ENCODE measurements at regions not wholly inside any gene's neighbourhood (a gene's known extent, or its start where the extent isn't known, plus 50 kb on each side); places are given as distances from the start of the nearest gene placed in this dataset.

DNA sequence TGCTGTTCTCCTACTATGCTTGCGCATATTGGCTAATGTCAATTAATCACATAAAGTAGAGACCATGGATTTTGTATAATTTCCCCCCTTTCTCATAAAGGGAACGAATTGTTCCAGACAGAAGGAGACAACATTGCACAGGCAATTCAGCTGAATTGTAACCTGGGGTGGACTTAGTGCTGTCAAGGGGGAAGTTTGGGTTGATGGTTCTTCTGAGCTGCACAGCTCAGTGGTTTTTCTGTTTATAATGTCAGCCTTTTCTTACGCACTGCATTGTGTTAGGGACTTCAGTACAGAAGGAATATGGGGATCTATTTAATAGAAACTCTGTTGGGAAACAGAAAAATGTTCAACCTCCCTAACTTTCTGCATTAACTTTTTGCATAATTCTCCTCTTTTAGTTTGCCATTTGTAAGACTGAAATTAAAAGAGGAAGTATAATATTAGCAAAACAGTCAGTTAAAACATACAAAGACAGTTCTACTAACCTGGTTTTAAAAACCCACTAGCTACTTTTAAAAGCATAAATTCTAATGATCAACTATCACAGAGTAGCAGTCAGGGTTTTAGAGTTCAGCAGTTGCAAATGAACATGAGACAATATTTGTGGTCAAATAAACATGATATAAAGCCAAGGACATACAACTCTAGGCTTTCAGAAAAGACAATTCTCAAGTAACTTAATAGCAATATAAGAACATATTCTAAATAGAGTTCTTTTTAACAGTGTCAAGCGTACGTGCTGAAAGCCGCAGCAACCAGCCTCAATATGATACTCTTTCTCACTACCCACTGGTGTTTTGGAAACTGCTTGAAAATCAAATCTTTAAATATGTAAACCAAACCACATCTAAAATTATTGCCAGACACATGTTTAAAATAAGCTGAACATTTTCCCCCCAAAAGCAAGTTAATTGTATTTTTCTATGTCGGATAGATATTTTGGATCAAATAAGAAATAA, 393.0 kb downstream of the FSCB start:
- Histone ChIP-seq H2AFZ (ENCODE audit: insufficient read depth, low read depth, low read length, poor library complexity, severe bottlenecking) (no peak overlapping the region), H4K20me1 (ENCODE audit: control insufficient read depth, insufficient read depth, low read length, poor library complexity, severe bottlenecking) (no peaks in the 10 kb centered on the region), H3K4me3 (ENCODE audit: control extremely low read depth in 1 of 5, extremely low read depth in 1 of 5, insufficient read depth in 1 of 5, low read depth in 2 of 5, low read length in 4 of 5) (no peak overlapping the region), H3K79me2 (ENCODE audit: control insufficient read depth, insufficient read depth, low read length) (no peaks in the 10 kb centered on the region), H3K36me3 (replicated peaks in 1 of 2; ENCODE audit: control extremely low read depth in 1 of 2, control insufficient read depth in 1 of 2, extremely low read depth in 1 of 2, insufficient read depth in 2 of 2, low read length in 1 of 2) (no peaks in the 10 kb centered on the region), H3K9ac (ENCODE audit: low read length) (no peak overlapping the region), H3K27me3 (replicated peaks in 1 of 4; ENCODE audit: control extremely low read depth in 1 of 4, control insufficient read depth in 3 of 4, insufficient read depth in 4 of 4, low read length in 3 of 4) (no peaks in the 10 kb centered on the region), H3K27ac (ENCODE audit: low read length in 2 of 2) (no peak overlapping the region), H3K4me1 (ENCODE audit: control insufficient read depth in 2 of 2, insufficient read depth in 2 of 2, low read length in 2 of 2) (no peaks in the 10 kb centered on the region), H3K4me2 (replicated peaks; ENCODE audit: low read depth, low read length, poor library complexity, severe bottlenecking) (no peak overlapping the region), H3K9me3 (ENCODE audit: control extremely low read depth in 1 of 3, control insufficient read depth in 2 of 3, insufficient read depth in 1 of 3, low read length in 2 of 3) (peaks cover 0 to 7% (median 0%) of the 10 kb centered on the region in 3 donors)
- no peak for ATAC-seq (ENCODE audit: low read depth)
- peaks cover 2% of the 10 kb centered on the region for H3K9me3 Mint-ChIP-seq (ENCODE audit: insufficient read depth)
- H3K4me1 Mint-ChIP-seq = peaks cover 10% of the 10 kb centered on the region
- peak overlapping the region; percentile 71 for H3K27ac Mint-ChIP-seq
- WGBS (ENCODE audit: insufficient coverage) = no CpG with 5 or more reads among the region's 7 CpGs
- POLR2A ChIA-PET = no interaction called here
- no peak for DNase-seq
- H3K4me3 Mint-ChIP-seq = peak overlapping the region; percentile 59
- CTCF ChIA-PET = no interaction called here
- intact Hi-C loops (cut with micrococcal nuclease) = no loop called here
- H3K27me3 Mint-ChIP-seq = no peaks in the 10 kb centered on the region
- TF ChIP-seq, protein P1, sequence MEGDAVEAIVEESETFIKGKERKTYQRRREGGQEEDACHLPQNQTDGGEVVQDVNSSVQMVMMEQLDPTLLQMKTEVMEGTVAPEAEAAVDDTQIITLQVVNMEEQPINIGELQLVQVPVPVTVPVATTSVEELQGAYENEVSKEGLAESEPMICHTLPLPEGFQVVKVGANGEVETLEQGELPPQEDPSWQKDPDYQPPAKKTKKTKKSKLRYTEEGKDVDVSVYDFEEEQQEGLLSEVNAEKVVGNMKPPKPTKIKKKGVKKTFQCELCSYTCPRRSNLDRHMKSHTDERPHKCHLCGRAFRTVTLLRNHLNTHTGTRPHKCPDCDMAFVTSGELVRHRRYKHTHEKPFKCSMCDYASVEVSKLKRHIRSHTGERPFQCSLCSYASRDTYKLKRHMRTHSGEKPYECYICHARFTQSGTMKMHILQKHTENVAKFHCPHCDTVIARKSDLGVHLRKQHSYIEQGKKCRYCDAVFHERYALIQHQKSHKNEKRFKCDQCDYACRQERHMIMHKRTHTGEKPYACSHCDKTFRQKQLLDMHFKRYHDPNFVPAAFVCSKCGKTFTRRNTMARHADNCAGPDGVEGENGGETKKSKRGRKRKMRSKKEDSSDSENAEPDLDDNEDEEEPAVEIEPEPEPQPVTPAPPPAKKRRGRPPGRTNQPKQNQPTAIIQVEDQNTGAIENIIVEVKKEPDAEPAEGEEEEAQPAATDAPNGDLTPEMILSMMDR (IDR thresholded peaks at IDR 0.05) = no peak
- no peak for TF ChIP-seq EZH2 (IDR thresholded peaks at IDR 0.05; ENCODE audit: borderline replicate concordance, insufficient read depth, low read depth, low read length, poor library complexity, severe bottlenecking)

DNA sequence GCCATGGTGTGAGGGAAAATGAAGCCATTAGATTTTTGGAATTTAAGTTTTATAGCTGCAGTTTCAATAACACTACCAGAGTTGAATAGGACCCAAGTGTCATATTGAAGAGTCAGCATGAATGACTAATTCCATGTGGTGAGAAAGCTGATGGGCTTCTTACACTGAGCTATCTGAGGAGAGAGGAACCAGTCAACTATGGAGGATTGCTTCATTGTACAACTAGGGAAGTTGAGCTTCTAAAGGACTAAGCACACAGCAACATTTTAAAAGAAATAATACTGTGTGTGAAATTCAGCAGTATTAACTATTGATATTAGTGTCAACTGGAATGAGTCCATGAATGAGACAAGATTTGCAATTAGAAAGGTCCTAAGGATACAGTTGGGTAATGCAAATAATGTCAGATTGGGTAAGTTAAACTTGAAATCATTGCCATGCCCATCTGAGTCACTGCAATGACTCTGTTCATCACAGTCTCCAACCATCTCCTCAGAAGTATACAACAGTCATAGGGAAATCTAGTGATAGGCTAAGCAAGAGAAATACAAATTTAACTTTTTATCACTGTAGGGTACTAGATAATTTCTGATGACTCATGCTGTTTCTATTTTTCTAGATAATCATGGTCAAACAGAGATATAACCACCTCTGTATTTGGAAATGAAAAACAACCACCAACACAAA, 394.2 kb downstream of the FSCB start:
- peaks cover 10% of the 10 kb centered on the region for H3K4me1 Mint-ChIP-seq
- no peak overlapping the region for H3K4me2 ChIP-seq (replicated peaks; ENCODE audit: low read depth, low read length, poor library complexity, severe bottlenecking)
- H3K27me3 ChIP-seq (replicated peaks in 1 of 4; ENCODE audit: control extremely low read depth in 1 of 4, control insufficient read depth in 3 of 4, insufficient read depth in 4 of 4, low read length in 3 of 4) = no peaks in the 10 kb centered on the region
- TF ChIP-seq EZH2 (IDR thresholded peaks at IDR 0.05; ENCODE audit: borderline replicate concordance, insufficient read depth, low read depth, low read length, poor library complexity, severe bottlenecking) = no peak
- TF ChIP-seq, protein P1 (IDR thresholded peaks at IDR 0.05) = no peak
- H3K27ac Mint-ChIP-seq = no peak overlapping the region
- ChIA-PET CTCF (no interaction called here), POLR2A (no interaction called here)
- H3K4me1 ChIP-seq (ENCODE audit: control insufficient read depth in 2 of 2, insufficient read depth in 2 of 2, low read length in 2 of 2) = no peaks in the 10 kb centered on the region
- no peak overlapping the region for H3K4me3 ChIP-seq (ENCODE audit: control extremely low read depth in 1 of 5, extremely low read depth in 1 of 5, insufficient read depth in 1 of 5, low read depth in 2 of 5, low read length in 4 of 5)
- ATAC-seq (ENCODE audit: low read depth) (no peak), DNase-seq (no peak)
- H3K79me2 ChIP-seq (ENCODE audit: control insufficient read depth, insufficient read depth, low read length) = no peaks in the 10 kb centered on the region
- intact Hi-C loops (cut with micrococcal nuclease) = no loop called here
- H3K9me3 ChIP-seq (ENCODE audit: control extremely low read depth in 1 of 3, control insufficient read depth in 2 of 3, insufficient read depth in 1 of 3, low read length in 2 of 3) = peaks cover 0 to 7% (median 0%) of the 10 kb centered on the region in 3 donors
- no peaks in the 10 kb centered on the region for H3K36me3 ChIP-seq (replicated peaks in 1 of 2; ENCODE audit: control extremely low read depth in 1 of 2, control insufficient read depth in 1 of 2, extremely low read depth in 1 of 2, insufficient read depth in 2 of 2, low read length in 1 of 2)
- no peak overlapping the region for H3K27ac ChIP-seq (ENCODE audit: low read length in 2 of 2)
- H3K9me3 Mint-ChIP-seq (ENCODE audit: insufficient read depth) = peaks cover 2% of the 10 kb centered on the region
- no peak overlapping the region for H2AFZ ChIP-seq (ENCODE audit: insufficient read depth, low read depth, low read length, poor library complexity, severe bottlenecking)
- peak overlapping the region; percentile 59 for H3K4me3 Mint-ChIP-seq
- H3K9ac ChIP-seq (ENCODE audit: low read length) = no peak overlapping the region
- H3K27me3 Mint-ChIP-seq = no peaks in the 10 kb centered on the region
- H4K20me1 ChIP-seq (ENCODE audit: control insufficient read depth, insufficient read depth, low read length, poor library complexity, severe bottlenecking) = no peaks in the 10 kb centered on the region

All from B cell (primary cell).